Left ventricle myocardium inferior (tissue), 1 donor: ENCODE measurements at regions not wholly inside any gene's neighbourhood (a gene's known extent, or its start where the extent isn't known, plus 50 kb on each side); places are given as distances from the start of the nearest gene placed in this dataset.

Experiments used
- DNase-seq: peaks from one replicate; pipeline ENCODE4 v3.0.0-alpha.2; 2020
- H3K27ac ChIP-seq: fragments of 200-600 bp; replicated peaks from 2 replicates; pipeline ENCODE4 v1.8.0; 2021
- H3K27me3 ChIP-seq: fragments of 200-600 bp; 2 replicates; pipeline ENCODE4 v1.8.0; 2021; ENCODE audit warnings: low read depth
- H3K36me3 ChIP-seq: fragments of 200-600 bp; 2 replicates; pipeline ENCODE4 v1.8.0; 2021
- H3K4me1 ChIP-seq: fragments of 200-600 bp; 2 replicates; pipeline ENCODE4 v1.8.0; 2021
- H3K4me3 ChIP-seq: fragments of 200-600 bp; 2 replicates; pipeline ENCODE4 v1.8.0; 2021; ENCODE audit warnings: mild to moderate bottlenecking, moderate library complexity
- H3K9me3 ChIP-seq: fragments of 200-600 bp; replicated peaks from 2 replicates; pipeline ENCODE4 v1.8.0; 2021
- CTCF ChIP-seq: fragments of 200-600 bp; IDR thresholded peaks from 2 replicates; pipeline ENCODE4 v1.8.0; 2021; ENCODE audit warnings: antibody characterized with exemption, mild to moderate bottlenecking, borderline replicate concordance
- intact Hi-C: fragments of 100-400 bp; cut with micrococcal nuclease; formaldehyde crosslinking; loops from one replicate; pipeline ENCODE4 v1.11.0; 2022
- donor health status: DM: no; HTN: yes; CAD: no; lungs with severe emphysema.

- intact Hi-C loops = no loop called here
- no peaks in the 10 kb centered on the region for H3K36me3 ChIP-seq
- peak overlapping the region; percentile 70 for H3K27ac ChIP-seq
- no peak overlapping the region for H3K4me3 ChIP-seq
- peaks cover 11% of the 10 kb centered on the region for H3K4me1 ChIP-seq
- no peaks in the 10 kb centered on the region for H3K27me3 ChIP-seq
- no peak for TF ChIP-seq CTCF
- no peaks in the 10 kb centered on the region for H3K9me3 ChIP-seq
- no peak for DNase-seq
Measured at GRCh38 chr7:47031786-47032535, 550.0 kb downstream of the TNS3 start.

- Histone ChIP-seq H3K36me3 (no peaks in the 10 kb centered on the region), H3K4me1 (peaks cover 26% of the 10 kb centered on the region), H3K4me3 (no peak overlapping the region), H3K9me3 (peaks cover under 1% of the 10 kb centered on the region), H3K27ac (no peak overlapping the region), H3K27me3 (no peaks in the 10 kb centered on the region)
- DNase-seq = no peak
- intact Hi-C loops = no loop called here
- TF ChIP-seq CTCF = no peak
Measured at GRCh38 chr7:47028284-47028683, 553.6 kb downstream of the TNS3 start.

GRCh38 chr7:47027695-47028240 lies 554.1 kb downstream of the TNS3 start:
- no peak for DNase-seq
- Histone ChIP-seq H3K27ac (no peak overlapping the region), H3K9me3 (peaks cover 3% of the 10 kb centered on the region), H3K27me3 (no peaks in the 10 kb centered on the region), H3K36me3 (no peaks in the 10 kb centered on the region), H3K4me3 (no peak overlapping the region), H3K4me1 (peaks cover 26% of the 10 kb centered on the region)
- intact Hi-C loops = no loop called here
- no peak for TF ChIP-seq CTCF

- peak overlapping the region; percentile 56 for H3K27ac ChIP-seq
- intact Hi-C loops = no loop called here
Measured at GRCh38 chr7:47026780-47027361, 555.0 kb downstream of the TNS3 start.

GRCh38 chr7:47024991-47025390 lies 556.9 kb downstream of the TNS3 start:
- intact Hi-C loops = no loop called here
- no peak for TF ChIP-seq CTCF
- Histone ChIP-seq H3K4me1 (peaks cover 26% of the 10 kb centered on the region), H3K36me3 (no peaks in the 10 kb centered on the region), H3K27me3 (no peaks in the 10 kb centered on the region), H3K4me3 (no peak overlapping the region), H3K9me3 (peaks cover 3% of the 10 kb centered on the region), H3K27ac (peak overlapping the region; percentile 56)
- DNase-seq = no peak

More at GRCh38 chr7:47026780-47027361, 555.0 kb downstream of the TNS3 start:
- Histone ChIP-seq H3K9me3 (peaks cover 3% of the 10 kb centered on the region), H3K4me3 (no peak overlapping the region), H3K27me3 (no peaks in the 10 kb centered on the region), H3K4me1 (peaks cover 26% of the 10 kb centered on the region), H3K36me3 (no peaks in the 10 kb centered on the region)
- no peak for TF ChIP-seq CTCF
- peak; percentile 40 for DNase-seq
